ENCODE measurements at regions not wholly inside any gene's neighbourhood (a gene's known extent, or its start where the extent isn't known, plus 50 kb on each side); places are given as distances from the start of the nearest gene placed in this dataset.

DNA sequence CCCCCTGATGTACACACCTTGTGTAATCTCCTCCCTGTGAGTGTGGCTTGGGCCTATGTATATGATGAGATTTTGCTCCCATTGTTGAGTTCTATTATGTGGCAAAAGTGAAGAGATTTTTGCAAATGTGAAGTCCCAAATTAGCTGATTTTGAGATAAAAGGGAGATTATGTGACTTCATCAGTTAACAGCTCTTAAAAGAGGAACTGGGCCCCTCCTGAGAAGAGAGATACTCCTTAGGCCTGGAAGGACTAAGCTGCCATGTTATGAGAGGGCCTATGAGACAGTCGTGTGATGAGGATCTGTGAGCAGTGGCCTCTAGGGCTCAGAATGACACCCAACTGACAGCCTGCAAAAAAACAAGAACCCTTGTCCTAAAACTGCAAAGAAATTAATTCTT lies 93.4 kb downstream of the OR5AK2 start:
- TF ChIP-seq POLR2AphosphoS5 (IDR thresholded peaks at IDR 0.05): no peak
- TF ChIP-seq, protein P1, sequence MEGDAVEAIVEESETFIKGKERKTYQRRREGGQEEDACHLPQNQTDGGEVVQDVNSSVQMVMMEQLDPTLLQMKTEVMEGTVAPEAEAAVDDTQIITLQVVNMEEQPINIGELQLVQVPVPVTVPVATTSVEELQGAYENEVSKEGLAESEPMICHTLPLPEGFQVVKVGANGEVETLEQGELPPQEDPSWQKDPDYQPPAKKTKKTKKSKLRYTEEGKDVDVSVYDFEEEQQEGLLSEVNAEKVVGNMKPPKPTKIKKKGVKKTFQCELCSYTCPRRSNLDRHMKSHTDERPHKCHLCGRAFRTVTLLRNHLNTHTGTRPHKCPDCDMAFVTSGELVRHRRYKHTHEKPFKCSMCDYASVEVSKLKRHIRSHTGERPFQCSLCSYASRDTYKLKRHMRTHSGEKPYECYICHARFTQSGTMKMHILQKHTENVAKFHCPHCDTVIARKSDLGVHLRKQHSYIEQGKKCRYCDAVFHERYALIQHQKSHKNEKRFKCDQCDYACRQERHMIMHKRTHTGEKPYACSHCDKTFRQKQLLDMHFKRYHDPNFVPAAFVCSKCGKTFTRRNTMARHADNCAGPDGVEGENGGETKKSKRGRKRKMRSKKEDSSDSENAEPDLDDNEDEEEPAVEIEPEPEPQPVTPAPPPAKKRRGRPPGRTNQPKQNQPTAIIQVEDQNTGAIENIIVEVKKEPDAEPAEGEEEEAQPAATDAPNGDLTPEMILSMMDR (IDR thresholded peaks at IDR 0.05): no peak
- TF ChIP-seq POLR2A (IDR thresholded peaks at IDR 0.05; ENCODE audit: low read depth): no peak
- TF ChIP-seq EP300 (IDR thresholded peaks at IDR 0.05): no peak
